ENCODE measurements at regions not wholly inside any gene's neighbourhood (a gene's known extent, or its start where the extent isn't known, plus 50 kb on each side); places are given as distances from the start of the nearest gene placed in this dataset.

GRCh38 chr12:107557026-107557425, 128.6 kb upstream of the PWP1 start:
- no peaks in the 10 kb centered on the region for H3K36me3 ChIP-seq
- H3K27me3 ChIP-seq: no peaks in the 10 kb centered on the region
- H3K9me3 ChIP-seq: no peaks in the 10 kb centered on the region
- DNase-seq: no peak
- H3K4me3 ChIP-seq: no peak overlapping the region

GRCh38 chr12:107557589-107558100, 128.0 kb upstream of the PWP1 start:
- no peak for DNase-seq
- Histone ChIP-seq H3K27me3 (no peaks in the 10 kb centered on the region), H3K36me3 (no peaks in the 10 kb centered on the region), H3K4me3 (no peak overlapping the region), H3K9me3 (no peaks in the 10 kb centered on the region)

DNA sequence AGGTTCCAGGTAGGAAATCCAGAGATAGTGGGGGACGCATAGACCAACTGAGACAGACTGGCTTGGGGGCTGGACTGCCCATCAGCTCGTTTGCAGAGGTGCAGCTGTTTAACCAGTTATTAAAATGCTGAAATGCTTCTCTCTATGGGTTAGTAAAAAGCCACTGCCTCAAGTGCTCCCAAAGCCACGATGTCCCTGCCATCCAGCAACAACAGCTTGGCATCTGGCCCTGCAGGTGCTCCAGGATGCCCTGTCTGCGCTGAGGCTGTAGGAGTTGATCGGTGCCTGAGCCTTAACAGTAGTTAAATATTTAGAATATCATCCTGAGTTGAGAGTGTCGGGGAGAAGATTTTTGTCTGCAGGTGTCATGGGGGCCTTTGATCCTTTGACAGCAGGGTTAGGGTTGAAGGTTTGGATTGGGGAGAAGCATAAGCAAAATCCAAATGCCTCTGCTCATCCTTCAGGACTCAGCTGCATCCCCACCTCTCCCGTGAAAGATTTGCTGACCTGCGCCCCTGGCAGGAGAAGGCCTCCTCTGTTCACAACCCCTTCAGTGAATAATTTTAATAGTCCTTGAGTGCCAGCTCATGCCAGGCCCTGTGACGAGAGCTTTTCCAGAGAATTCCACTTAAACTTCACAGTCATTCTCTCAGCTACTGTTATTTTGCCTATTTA, 127.3 kb upstream of the PWP1 start:
- Histone ChIP-seq H3K9me3 (no peaks in the 10 kb centered on the region), H3K27me3 (no peaks in the 10 kb centered on the region), H3K36me3 (no peaks in the 10 kb centered on the region), H3K4me3 (no peak overlapping the region)
- no peak for DNase-seq

DNA sequence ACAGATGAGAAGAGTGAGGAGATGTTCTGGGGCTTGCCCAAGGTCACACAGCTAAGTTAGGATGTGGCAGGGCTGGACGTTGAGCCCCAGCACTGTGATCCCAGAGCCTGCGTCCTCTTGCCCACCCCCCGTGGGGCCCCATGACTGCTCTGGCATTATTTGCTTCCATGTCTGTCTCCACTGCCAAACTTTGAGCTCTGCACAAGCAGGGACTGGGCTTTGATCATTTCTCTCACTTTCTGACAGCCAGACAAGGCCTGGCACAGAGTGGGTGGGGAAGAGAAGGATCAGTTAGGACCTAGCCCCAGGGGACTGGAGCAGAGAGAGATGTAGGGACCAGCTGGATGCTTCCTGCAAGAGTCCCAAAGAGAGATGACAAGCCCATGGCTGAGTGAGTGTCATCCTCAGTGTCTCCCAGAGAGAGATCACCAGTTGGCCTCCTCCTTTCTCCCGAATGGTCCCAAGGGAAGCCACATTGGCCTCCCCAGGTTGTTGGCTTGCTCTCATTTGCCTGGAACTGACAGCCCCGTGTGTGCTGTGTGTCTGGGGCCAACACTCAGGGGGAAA, 126.7 kb upstream of the PWP1 start:
- Histone ChIP-seq H3K4me3 (no peak overlapping the region), H3K9me3 (no peaks in the 10 kb centered on the region), H3K36me3 (no peaks in the 10 kb centered on the region), H3K27me3 (no peaks in the 10 kb centered on the region)
- no peak for DNase-seq

DNA sequence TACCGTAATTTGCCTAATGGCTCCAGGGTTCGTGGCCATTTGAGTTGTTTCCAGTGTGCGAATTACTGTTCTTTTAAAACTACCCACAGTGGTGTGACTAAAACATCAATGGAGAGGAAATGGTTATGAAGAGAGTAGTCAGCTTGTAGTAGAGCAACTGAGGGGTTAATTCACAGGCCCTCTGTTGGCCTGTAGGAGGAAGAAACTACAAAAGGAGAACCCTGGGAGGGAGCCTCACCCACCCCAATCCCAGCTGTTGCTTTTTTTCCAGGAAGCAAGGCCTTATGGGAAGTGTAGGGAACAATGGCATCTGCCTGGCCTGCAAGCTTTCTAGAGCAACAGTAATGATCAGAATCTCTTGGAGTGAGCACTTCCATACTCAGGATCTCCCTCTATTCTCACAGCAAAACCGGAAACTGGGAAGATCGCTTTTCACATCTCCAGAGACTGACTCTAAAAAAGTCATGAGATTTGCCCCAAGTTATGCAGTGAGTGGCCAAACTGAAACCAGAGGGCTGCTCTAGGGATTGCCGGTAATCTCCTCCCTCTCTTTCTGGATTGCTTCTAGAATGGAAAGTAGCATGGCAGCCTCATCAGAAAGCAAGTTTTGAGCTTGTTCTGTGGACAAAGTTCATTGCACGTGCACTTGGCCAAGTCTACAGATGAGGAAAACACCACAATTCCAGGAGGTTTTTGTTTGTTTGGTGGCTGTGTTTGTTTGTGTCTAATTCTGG, 125.3 kb upstream of the PWP1 start:
- Histone ChIP-seq H3K36me3 (no peaks in the 10 kb centered on the region), H3K9me3 (no peaks in the 10 kb centered on the region), H3K4me3 (no peak overlapping the region), H3K27me3 (no peaks in the 10 kb centered on the region)
- no peak for DNase-seq

DNA sequence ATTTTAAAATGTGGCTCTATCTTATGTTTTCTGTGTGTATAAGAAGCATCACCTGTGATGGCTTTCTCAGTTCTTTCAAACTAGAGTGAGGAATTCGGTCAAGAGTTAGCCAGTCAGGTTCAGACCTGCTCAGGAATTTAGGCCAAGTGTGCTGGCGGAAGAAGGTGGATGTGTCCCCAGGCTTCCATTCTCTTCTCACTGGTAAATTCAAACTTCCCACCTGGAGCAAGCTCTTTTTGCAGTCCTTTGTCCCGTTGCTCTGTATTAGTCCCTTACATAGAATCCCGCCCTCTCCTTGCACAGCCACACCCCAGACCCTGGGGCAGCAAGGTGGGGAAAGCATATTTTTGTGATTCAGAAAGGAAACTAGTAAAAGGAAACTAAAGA, 124.7 kb upstream of the PWP1 start:
- Histone ChIP-seq H3K27me3 (no peaks in the 10 kb centered on the region), H3K9me3 (no peaks in the 10 kb centered on the region), H3K36me3 (no peaks in the 10 kb centered on the region), H3K4me3 (no peak overlapping the region)
- no peak for DNase-seq

- H3K27me3 ChIP-seq: no peaks in the 10 kb centered on the region
- DNase-seq: no peak
- no peaks in the 10 kb centered on the region for H3K36me3 ChIP-seq
- no peaks in the 10 kb centered on the region for H3K9me3 ChIP-seq
- H3K4me3 ChIP-seq: no peak overlapping the region
Measured at GRCh38 chr12:107564946-107565345, 120.7 kb upstream of the PWP1 start.

GRCh38 chr12:107565551-107565950, 120.0 kb upstream of the PWP1 start:
- H3K36me3 ChIP-seq: no peaks in the 10 kb centered on the region
- H3K4me3 ChIP-seq: no peak overlapping the region
- H3K9me3 ChIP-seq: no peaks in the 10 kb centered on the region
- no peak for DNase-seq
- H3K27me3 ChIP-seq: no peaks in the 10 kb centered on the region

- Histone ChIP-seq H3K36me3 (no peaks in the 10 kb centered on the region), H3K9me3 (no peaks in the 10 kb centered on the region), H3K4me3 (no peak overlapping the region), H3K27me3 (no peaks in the 10 kb centered on the region)
- no peak for DNase-seq
Measured at GRCh38 chr12:107567876-107568619, 117.6 kb upstream of the PWP1 start.

DNA sequence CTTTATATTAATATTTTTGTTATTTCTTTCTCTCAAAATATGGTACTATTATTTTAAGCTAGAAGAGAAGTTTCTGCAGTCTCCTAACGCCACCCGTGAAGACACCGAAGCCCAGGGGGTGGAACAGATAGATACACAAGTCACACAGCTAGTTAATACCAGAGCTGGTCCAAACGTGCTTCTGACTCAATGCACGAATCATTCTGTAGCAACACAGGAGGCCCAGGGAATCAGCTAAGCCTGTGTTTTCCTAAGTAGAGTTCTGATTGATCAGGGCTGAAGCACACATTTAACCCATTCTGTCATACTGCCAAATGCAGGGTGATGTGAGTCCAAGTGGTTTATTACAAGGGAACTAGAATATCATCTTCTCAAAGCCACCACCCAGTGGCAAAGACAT, 116.9 kb upstream of the PWP1 start:
- H3K9me3 ChIP-seq: no peaks in the 10 kb centered on the region
- H3K27me3 ChIP-seq: no peaks in the 10 kb centered on the region
- no peak overlapping the region for H3K4me3 ChIP-seq
- no peaks in the 10 kb centered on the region for H3K36me3 ChIP-seq
- DNase-seq: peak; percentile 33

DNA sequence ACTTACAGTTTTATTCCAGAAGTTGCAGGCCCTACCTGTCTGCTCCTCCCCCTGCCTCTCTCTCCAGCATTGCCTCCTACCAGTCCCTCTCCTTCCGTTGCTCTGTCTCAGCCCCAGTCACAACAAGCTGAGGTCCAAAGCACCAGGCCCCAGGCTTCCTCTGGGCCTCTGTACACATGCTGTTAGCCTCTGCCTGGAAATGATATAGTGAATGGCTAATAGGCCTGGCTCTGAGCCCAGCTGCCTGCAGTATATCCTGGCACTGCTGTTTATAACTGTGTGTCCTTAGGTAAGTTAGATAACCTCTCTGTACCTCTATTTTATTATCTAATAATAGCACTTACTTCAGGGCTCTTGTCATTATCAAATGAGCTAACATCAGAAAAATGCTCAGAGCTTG, 114.9 kb upstream of the PWP1 start:
- peak; percentile 74 for DNase-seq
- Histone ChIP-seq H3K36me3 (no peaks in the 10 kb centered on the region), H3K9me3 (no peaks in the 10 kb centered on the region), H3K27me3 (no peaks in the 10 kb centered on the region), H3K4me3 (no peak overlapping the region)

- DNase-seq: no peak
- Histone ChIP-seq H3K36me3 (no peaks in the 10 kb centered on the region), H3K27me3 (no peaks in the 10 kb centered on the region)
Measured at GRCh38 chr12:107571492-107571891, 114.1 kb upstream of the PWP1 start.

GRCh38 chr12:107574691-107575090, 110.9 kb upstream of the PWP1 start:
- Histone ChIP-seq H3K4me3 (no peak overlapping the region), H3K36me3 (no peaks in the 10 kb centered on the region), H3K9me3 (no peaks in the 10 kb centered on the region), H3K27me3 (no peaks in the 10 kb centered on the region)
- no peak for DNase-seq

More at GRCh38 chr12:107571492-107571891, 114.1 kb upstream of the PWP1 start:
- H3K9me3 ChIP-seq: no peaks in the 10 kb centered on the region
- H3K4me3 ChIP-seq: no peak overlapping the region

DNA sequence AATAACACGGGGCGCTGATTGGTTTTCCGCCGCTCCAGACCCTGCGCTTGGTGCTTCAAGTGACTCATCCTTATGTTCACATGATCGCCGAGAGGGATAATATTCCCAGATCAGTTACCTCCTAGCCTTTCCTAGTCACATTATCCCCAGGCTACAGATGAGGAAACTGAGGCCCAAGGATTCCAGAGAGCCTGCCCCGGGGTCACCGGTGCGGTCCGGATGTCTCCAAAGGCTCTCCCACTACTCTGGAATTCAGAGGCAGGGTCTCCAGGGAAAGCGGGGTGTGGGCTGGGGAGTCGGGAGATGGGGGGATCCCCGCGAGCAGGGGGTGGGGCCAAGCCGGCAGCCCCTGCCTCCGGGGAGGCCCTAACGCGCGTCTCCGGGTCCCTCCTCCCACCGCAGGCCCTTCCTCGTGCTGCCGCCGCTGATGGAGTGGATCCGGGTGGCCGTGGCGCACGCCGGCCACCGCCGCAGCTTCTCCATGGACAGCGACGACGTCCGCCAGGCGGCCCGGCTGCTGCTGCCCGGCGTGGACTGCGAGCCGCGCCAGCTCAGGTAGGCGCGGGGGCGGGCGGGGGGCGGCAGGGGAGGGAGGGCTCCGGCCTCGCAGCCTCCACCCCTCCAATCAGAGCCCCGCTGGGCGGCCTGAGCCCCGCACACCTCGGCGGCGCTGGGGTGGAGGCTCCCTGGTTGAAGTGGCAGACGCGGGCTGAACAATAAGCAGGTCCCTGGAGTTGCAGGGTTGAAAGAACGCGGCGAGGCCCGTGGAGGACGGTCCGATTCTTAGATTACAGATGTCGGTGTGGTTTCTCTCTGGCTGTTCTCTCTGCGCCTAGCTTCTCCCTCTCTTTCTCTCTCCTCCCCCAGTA, 104.6 kb upstream of the PWP1 start:
- H3K27me3 ChIP-seq: no peaks in the 10 kb centered on the region
- H3K4me3 ChIP-seq: no peak overlapping the region
- no peaks in the 10 kb centered on the region for H3K9me3 ChIP-seq
- no peak for DNase-seq
- H3K36me3 ChIP-seq: no peaks in the 10 kb centered on the region

DNA sequence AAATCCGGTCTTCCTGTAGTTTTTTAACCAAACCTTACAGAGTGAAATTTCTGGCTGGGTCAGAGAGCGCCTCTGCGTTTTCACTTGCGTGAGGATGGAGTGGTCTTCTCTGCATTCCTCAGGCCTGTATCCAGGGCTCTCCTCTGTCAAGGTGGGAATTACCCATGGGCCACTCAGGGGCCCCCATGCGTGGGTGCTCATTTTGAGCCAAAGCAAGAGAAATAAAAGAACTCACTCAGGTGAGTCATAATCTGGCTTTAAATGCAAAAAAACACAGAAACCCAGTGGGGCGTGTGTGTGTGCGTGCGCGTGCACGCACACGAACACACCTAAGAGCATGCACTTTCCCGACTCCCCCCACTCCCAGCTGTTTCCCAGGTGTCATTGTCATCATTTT, 104.0 kb upstream of the PWP1 start:
- no peak for DNase-seq
- Histone ChIP-seq H3K27me3 (no peaks in the 10 kb centered on the region), H3K36me3 (no peaks in the 10 kb centered on the region), H3K9me3 (no peaks in the 10 kb centered on the region), H3K4me3 (no peak overlapping the region)

DNA sequence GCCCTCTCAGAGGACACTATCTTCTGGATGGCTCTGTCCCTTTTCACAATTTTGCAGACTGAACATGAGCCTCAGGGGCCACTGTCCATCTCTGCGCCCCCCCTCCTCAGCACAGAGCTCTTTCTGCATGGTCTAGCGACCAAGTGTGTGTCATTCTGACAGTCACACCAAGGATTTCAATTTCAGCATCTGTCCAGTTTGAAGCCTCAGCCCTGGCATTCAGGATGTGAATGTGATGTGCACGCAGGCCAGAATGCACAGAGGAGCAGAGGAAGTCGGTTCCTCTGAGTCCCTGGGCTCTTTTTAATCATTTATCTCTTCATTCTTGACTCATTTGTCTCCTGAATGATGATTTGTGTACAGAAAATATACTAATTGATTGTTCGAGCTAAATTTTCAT, 102.0 kb upstream of the PWP1 start:
- no peaks in the 10 kb centered on the region for H3K27me3 ChIP-seq
- H3K4me3 ChIP-seq: no peak overlapping the region
- no peaks in the 10 kb centered on the region for H3K9me3 ChIP-seq
- no peaks in the 10 kb centered on the region for H3K36me3 ChIP-seq
- no peak for DNase-seq
